H1 (cell line): ENCODE measurements at regions not wholly inside any gene's neighbourhood (a gene's known extent, or its start where the extent isn't known, plus 50 kb on each side); places are given as distances from the start of the nearest gene placed in this dataset.

Source experiments
- CTCF ChIA-PET: fragments of 300-600 bp; sonication (Branson Sonifier 250); formaldehyde crosslinking; loops from one replicate; lab custom pipeline; 2021; ENCODE audit not compliant: partially characterized antibody; lab: Charles Lee
- POLR2A ChIA-PET: fragments of 300-600 bp; sonication (Branson Sonifier 250); formaldehyde crosslinking; loops from one replicate; lab custom pipeline; 2021; ENCODE audit warnings: inconsistent platforms; ENCODE audit not compliant: partially characterized antibody; lab: Charles Lee
- DNase-seq, 2 experiments: peaks; one replicate each; pipeline versions ENCODE4 v3.0.0 to v3.0.0-alpha.2; 2010 to 2022; ENCODE audit warnings: low spot score in 2 of 2, low read depth in 1 of 2, mixed read lengths in 1 of 2
- FAIRE-seq: peaks from 2 replicates; lab custom pipeline; 2011; peaks lifted over from hg19 to GRCh38; lab: Jason Lieb, UNC
- H2AFZ ChIP-seq: 2 replicates; pipeline ENCODE4 v1.8.1; 2012; ENCODE audit warnings: low read length, inconsistent platforms
- H2AK5ac ChIP-seq: 2 replicates; pipeline ENCODE4 v1.6.1; 2013; ENCODE audit warnings: low read depth, low read length
- H2BK120ac ChIP-seq: replicated peaks from 2 replicates; pipeline ENCODE3; 2013; ENCODE audit warnings: low read depth, low read length, inconsistent platforms
- H2BK12ac ChIP-seq: 2 replicates; pipeline ENCODE4 v1.6.1; 2013; ENCODE audit warnings: low read depth, low read length
- H2BK15ac ChIP-seq: 2 replicates; pipeline ENCODE4 v1.6.1; 2013; ENCODE audit warnings: low read length
- H2BK20ac ChIP-seq: 2 replicates; pipeline ENCODE4 v1.6.1; 2013; ENCODE audit warnings: low read length
- H2BK5ac ChIP-seq: 2 replicates; pipeline ENCODE4 v1.6.1; 2013; ENCODE audit warnings: low read depth, low read length
- H3K14ac ChIP-seq: 2 replicates; pipeline ENCODE4 v1.6.1; 2013; ENCODE audit warnings: inconsistent platforms; ENCODE audit not compliant: insufficient read length
- H3K18ac ChIP-seq: 2 replicates; pipeline ENCODE4 v1.6.1; 2013; ENCODE audit warnings: low read length; ENCODE audit errors: extremely low read depth
- H3K23ac ChIP-seq: 2 replicates; pipeline ENCODE4 v1.6.1; 2013; ENCODE audit warnings: inconsistent platforms; ENCODE audit not compliant: insufficient read length
- H3K23me2 ChIP-seq: 2 replicates; pipeline ENCODE4 v1.6.1; 2013; ENCODE audit warnings: low read depth, low read length
- H3K27ac ChIP-seq: 2 replicates; pipeline ENCODE4 v1.6.1; 2011; ENCODE audit warnings: low read depth, low read length, inconsistent platforms
- H3K27me3 ChIP-seq, 4 experiments: replicated peaks in 1 of 4; 1 replicate in 1 of 4; 2 replicates in 3 of 4; pipeline versions ENCODE4 v1.6.1 to v1.8.1; 2011 to 2013; ENCODE audit warnings: low read length in 3 of 4, mild to moderate bottlenecking in 3 of 4, inconsistent platforms in 2 of 4, mixed read lengths in 2 of 4, moderate library complexity in 1 of 4; ENCODE audit not compliant: control insufficient read depth in 3 of 4, insufficient read depth in 3 of 4; ENCODE audit errors: extremely low read depth in 1 of 4
- H3K36me3 ChIP-seq, 4 experiments: 2 replicates each; pipeline versions ENCODE4 v1.6.1 to v1.8.1; 2011 to 2013; ENCODE audit warnings: mild to moderate bottlenecking in 4 of 4, low read length in 3 of 4, moderate library complexity in 2 of 4, control low read depth in 1 of 4, inconsistent platforms in 1 of 4; ENCODE audit not compliant: insufficient read depth in 4 of 4, control insufficient read depth in 2 of 4
- H3K4ac ChIP-seq: replicated peaks from 2 replicates; pipeline ENCODE3; 2013; ENCODE audit warnings: low read length, low read depth, mixed read lengths, inconsistent platforms; ENCODE audit not compliant: insufficient read length
- H3K4me1 ChIP-seq, 4 experiments: replicated peaks in 1 of 4; 1 replicate in 1 of 4; 2 replicates in 3 of 4; pipeline versions ENCODE4 v1.6.1 to v1.8.1; 2011 to 2013; ENCODE audit warnings: low read length in 3 of 4, inconsistent platforms in 2 of 4, mixed read lengths in 1 of 4; ENCODE audit not compliant: insufficient read depth in 4 of 4, control insufficient read depth in 3 of 4
- H3K4me2 ChIP-seq, 2 experiments: 2 replicates each; pipeline versions ENCODE4 v1.6.1 to v1.8.1; 2011 to 2013; ENCODE audit warnings: low read depth in 2 of 2, low read length in 2 of 2, control low read depth in 1 of 2, inconsistent platforms in 1 of 2, mild to moderate bottlenecking in 1 of 2; ENCODE audit not compliant: insufficient read depth in 1 of 2
- H3K4me3 ChIP-seq, 4 experiments: fragments of 200-600, 300-600 bp in 1 of 4; sonication (generic), shearing (Covaris generic), sonication (Bioruptor Twin) in 1 of 4; 2 replicates each; pipeline versions ENCODE4 v1.5.1 to v1.8.1; 2011 to 2016; ENCODE audit warnings: low read length in 4 of 4, low read depth in 3 of 4, control low read depth in 2 of 4, inconsistent platforms in 2 of 4, mild to moderate bottlenecking in 2 of 4, mixed read lengths in 1 of 4, moderate library complexity in 1 of 4; ENCODE audit not compliant: insufficient read depth in 2 of 4; ENCODE audit errors: extremely low read depth in 1 of 4
- H3K56ac ChIP-seq: replicated peaks from 2 replicates; pipeline ENCODE3; 2013; ENCODE audit warnings: low read depth, mild to moderate bottlenecking, mixed read lengths, low read length, inconsistent platforms; ENCODE audit not compliant: insufficient read length
- H3K79me1 ChIP-seq: 2 replicates; pipeline ENCODE4 v1.6.1; 2013; ENCODE audit warnings: low read depth, low read length, control low read depth
- H3K79me2 ChIP-seq, 2 experiments: 2 replicates each; pipeline versions ENCODE4 v1.6.1 to v1.8.1; 2012 to 2013; ENCODE audit warnings: low read length in 2 of 2, mild to moderate bottlenecking in 2 of 2, inconsistent platforms in 1 of 2; ENCODE audit not compliant: insufficient read depth in 2 of 2, control insufficient read depth in 1 of 2
- H3K9ac ChIP-seq, 4 experiments: replicated peaks in 1 of 4; 1 replicate in 1 of 4; 2 replicates in 3 of 4; pipeline versions ENCODE4 v1.6.1 to v1.8.1; 2011 to 2013; ENCODE audit warnings: low read depth in 3 of 4, low read length in 3 of 4, control low read depth in 2 of 4, mild to moderate bottlenecking in 2 of 4, moderate library complexity in 2 of 4, inconsistent platforms in 1 of 4; ENCODE audit errors: extremely low read depth in 1 of 4
- H3K9me3 ChIP-seq, 2 experiments: 2 replicates each; pipeline versions ENCODE4 v1.6.1 to v1.8.1; 2012 to 2013; ENCODE audit warnings: mild to moderate bottlenecking in 2 of 2, moderate library complexity in 2 of 2, control low read depth in 1 of 2, inconsistent platforms in 1 of 2, low read depth in 1 of 2, low read length in 1 of 2, mixed read lengths in 1 of 2; ENCODE audit not compliant: insufficient read depth in 2 of 2
- H4K20me1 ChIP-seq, 2 experiments: replicated peaks in 1 of 2; 2 replicates each; pipeline versions ENCODE3 to v1.8.1; 2011 to 2013; ENCODE audit warnings: inconsistent platforms in 2 of 2, low read length in 2 of 2, mild to moderate bottlenecking in 1 of 2; ENCODE audit not compliant: insufficient read depth in 2 of 2, control insufficient read depth in 1 of 2
- H4K5ac ChIP-seq: 2 replicates; pipeline ENCODE4 v1.6.1; 2013; ENCODE audit warnings: low read length, low read depth, mixed read lengths, inconsistent platforms; ENCODE audit not compliant: insufficient read length
- H4K8ac ChIP-seq: 2 replicates; pipeline ENCODE4 v1.8.0; 2013; ENCODE audit warnings: mild to moderate bottlenecking, moderate library complexity, low read length, inconsistent platforms; ENCODE audit not compliant: insufficient read depth; ENCODE audit errors: extremely low read depth
- H4K91ac ChIP-seq: replicated peaks from 2 replicates; pipeline ENCODE3; 2013; ENCODE audit warnings: low read length, mixed read lengths, inconsistent platforms; ENCODE audit not compliant: insufficient read length
- BACH1 ChIP-seq: IDR thresholded peaks from 2 replicates; pipeline ENCODE4 v1.6.1; 2012; ENCODE audit warnings: low read length, improper control_type of control experiment
- CBX5 ChIP-seq: fragments of 300-800, 300-1000 bp; sonication (generic); IDR thresholded peaks from 2 replicates; pipeline ENCODE4 v1.7.1; 2016; ENCODE audit warnings: antibody characterized with exemption, low read length, low read depth
- CBX8 ChIP-seq: fragments of 300-800, 300-1000 bp; sonication (generic); IDR thresholded peaks from 2 replicates; pipeline ENCODE4 v1.7.1; 2016; ENCODE audit warnings: low read depth, low read length, borderline replicate concordance
- HDAC6 ChIP-seq: IDR thresholded peaks from one replicate; pipeline ENCODE4 v1.7.1; 2012; ENCODE audit warnings: low read depth, mild to moderate bottlenecking, inconsistent platforms, low read length, moderate library complexity
- JUND ChIP-seq: IDR thresholded peaks from 2 replicates; pipeline ENCODE4 v1.6.1; 2011; ENCODE audit warnings: mild to moderate bottlenecking, improper control_type of control experiment, low read length
- MAFK ChIP-seq: IDR thresholded peaks from 2 replicates; pipeline ENCODE4 v1.6.1; 2012; ENCODE audit warnings: low read depth, mild to moderate bottlenecking, improper control_type of control experiment, low read length
- POLR2A ChIP-seq, 2 experiments: IDR thresholded peaks; 1 replicate in 1 of 2; 2 replicates in 1 of 2; pipeline ENCODE4 v1.6.1; 2011; ENCODE audit warnings: low read depth in 2 of 2, low read length in 2 of 2, mild to moderate bottlenecking in 2 of 2; ENCODE audit errors: control extremely low read depth in 1 of 2
- RXRA ChIP-seq: IDR thresholded peaks from 2 replicates; pipeline ENCODE4 v1.6.1; 2011; ENCODE audit warnings: low read depth, mild to moderate bottlenecking, low read length, moderate library complexity; ENCODE audit not compliant: insufficient read depth
- SP1 ChIP-seq: IDR thresholded peaks from 2 replicates; pipeline ENCODE4 v1.6.1; 2011; ENCODE audit warnings: low read depth, low read length
- SUZ12 ChIP-seq: fragments of 200-600 bp; sonication (generic); IDR thresholded peaks from 2 replicates; pipeline ENCODE4 v1.6.1; 2012; ENCODE audit warnings: mild to moderate bottlenecking, inconsistent platforms, low read length, moderate library complexity, mixed read lengths
- WGBS, 2 experiments: shearing (Covaris generic) in 1 of 2; methylation state at CpG; one replicate each; pipeline versions ENCODE4 v1.1.6 to v1.1.7; 2013 to 2015; ENCODE audit warnings: low lambda C conversion rate in 2 of 2, mixed read lengths in 2 of 2, inconsistent platforms in 1 of 2, low coverage in 1 of 2, missing lambda C conversion rate in 1 of 2; ENCODE audit not compliant: insufficient replicate concordance in 2 of 2, insufficient coverage in 1 of 2, insufficient read length in 1 of 2; ENCODE audit errors: extremely low coverage in 1 of 2, missing lambda C conversion rate in 1 of 2; 5-methylcytosine and 5-hydroxymethylcytosine counted together

- H3K14ac ChIP-seq = no peak overlapping the region
- H4K8ac ChIP-seq = no peak overlapping the region
- H3K79me2 ChIP-seq = no peaks in the 10 kb centered on the region
- H2AFZ ChIP-seq = no peak overlapping the region
- no peak overlapping the region for H4K91ac ChIP-seq
- no peak overlapping the region for H2BK12ac ChIP-seq
- no peak overlapping the region for H3K27ac ChIP-seq
- H2BK5ac ChIP-seq = no peak overlapping the region
- CTCF ChIA-PET = no interaction called here
- no peak overlapping the region for H2BK20ac ChIP-seq
- no peak overlapping the region for H2BK120ac ChIP-seq
- H3K23me2 ChIP-seq = no peaks in the 10 kb centered on the region
- H3K23ac ChIP-seq = no peak overlapping the region
- H3K9me3 ChIP-seq = peaks cover 0 to 10% of the 10 kb centered on the region in 2 experiments; a peak in 1 of 4 replicates
- no peak overlapping the region for H3K4ac ChIP-seq
- no peaks in the 10 kb centered on the region for H3K27me3 ChIP-seq
- no peaks in the 10 kb centered on the region for H4K20me1 ChIP-seq
- no peak for FAIRE-seq
- H2BK15ac ChIP-seq = no peak overlapping the region
- H3K4me1 ChIP-seq = no peaks in the 10 kb centered on the region
- no peaks in the 10 kb centered on the region for H3K79me1 ChIP-seq
- no peak for TF ChIP-seq HDAC6
- TF ChIP-seq CBX5 = no peak
- TF ChIP-seq SP1 = no peak
- no peak for TF ChIP-seq MAFK
- TF ChIP-seq JUND = no peak
- TF ChIP-seq SUZ12 = no peak
- TF ChIP-seq RXRA = no peak
- TF ChIP-seq BACH1 = no peak
- no peak for TF ChIP-seq POLR2A (IDR thresholded peaks at IDR 0.05; ENCODE audit: control extremely low read depth in 1 of 2, low read depth in 2 of 2, low read length in 2 of 2)
- TF ChIP-seq CBX8 = no peak
- TF ChIP-seq, all 59 proteins: peak for 0
- Histone ChIP-seq H3K9ac (no peak overlapping the region), H2AK5ac (no peak overlapping the region), H3K56ac (no peak overlapping the region), H3K18ac (no peak overlapping the region), H3K4me2 (no peak overlapping the region), H3K4me3 (no peak overlapping the region), H3K36me3 (no peaks in the 10 kb centered on the region), H4K5ac (no peak overlapping the region)
- 73% methylated on average over 2 of the region's 2 CpGs; no CpG with 5 or more reads in 1 of the 2 experiments for WGBS, 2 experiments
- no peak for DNase-seq
- POLR2A ChIA-PET = no interaction called here
These were observed 1255.2 kb downstream of the CNTNAP5 start for GRCh38 chr2:125280265-125280664.
